ENCODE measurements at regions not wholly inside any gene's neighbourhood (a gene's known extent, or its start where the extent isn't known, plus 50 kb on each side); places are given as distances from the start of the nearest gene placed in this dataset.
"Not testable (repeated sequence)": the region's sequence is repeated elsewhere in the genome, so short reads cannot be mapped to it uniquely, and the experiment has no call there.

GRCh38 chr1:143652744-143653428 lies 318.9 kb downstream of the FAM72C start:
- H3K4me1 Mint-ChIP-seq (ENCODE audit: low read depth), result no peaks in the 10 kb centered on the region
- no peak overlapping the region for H3K4me3 Mint-ChIP-seq (ENCODE audit: low read depth)
- H3K27ac Mint-ChIP-seq, result no peak overlapping the region
- DNase-seq (ENCODE audit: low spot score), result no peak
- peaks cover 4% of the 10 kb centered on the region for H3K9me3 Mint-ChIP-seq
- H3K36me3 Mint-ChIP-seq (ENCODE audit: low read depth), result no peaks in the 10 kb centered on the region
- H3K27me3 Mint-ChIP-seq (ENCODE audit: low read depth), result peaks cover 70% of the 10 kb centered on the region
- intact Hi-C loops (cut with micrococcal nuclease), result loop anchor here (2.0 kb wide), 1 partner anchor 46 kb away; no protein-coding TSS in a partner anchor

GRCh38 chr1:143652187-143652586 lies 319.6 kb downstream of the FAM72C start:
- intact Hi-C loops (cut with micrococcal nuclease), result loop anchor here (2.0 kb wide), 1 partner anchor 47 kb away; no protein-coding TSS in a partner anchor
- Mint-ChIP-seq H3K9me3 (peaks cover 4% of the 10 kb centered on the region), H3K27ac (no peak overlapping the region), H3K27me3 (ENCODE audit: low read depth) (peaks cover 70% of the 10 kb centered on the region), H3K36me3 (ENCODE audit: low read depth) (no peaks in the 10 kb centered on the region), H3K4me3 (ENCODE audit: low read depth) (no peak overlapping the region), H3K4me1 (ENCODE audit: low read depth) (no peaks in the 10 kb centered on the region)
- no peak for DNase-seq (ENCODE audit: low spot score)

- Mint-ChIP-seq H3K27ac (no peak overlapping the region), H3K36me3 (ENCODE audit: low read depth) (no peaks in the 10 kb centered on the region), H3K27me3 (ENCODE audit: low read depth) (peaks cover 70% of the 10 kb centered on the region), H3K4me3 (ENCODE audit: low read depth) (no peak overlapping the region), H3K9me3 (peaks cover 4% of the 10 kb centered on the region), H3K4me1 (ENCODE audit: low read depth) (no peaks in the 10 kb centered on the region)
- DNase-seq (ENCODE audit: low spot score), result no peak
- intact Hi-C loops (cut with micrococcal nuclease), result no loop called here
Measured at GRCh38 chr1:143651350-143651992, 320.3 kb downstream of the FAM72C start.

GRCh38 chr1:143644035-143644434 lies 327.8 kb downstream of the FAM72C start:
- H3K36me3 Mint-ChIP-seq (ENCODE audit: low read depth); H3K4me1 Mint-ChIP-seq (ENCODE audit: low read depth); intact Hi-C loops (cut with micrococcal nuclease); H3K27ac Mint-ChIP-seq; DNase-seq (ENCODE audit: low spot score); H3K4me3 Mint-ChIP-seq (ENCODE audit: low read depth); H3K9me3 Mint-ChIP-seq: not testable (repeated sequence)
- H3K27me3 Mint-ChIP-seq (ENCODE audit: low read depth), result peaks cover 45% of the 10 kb centered on the region

- Mint-ChIP-seq H3K4me3 (ENCODE audit: low read depth) (no peak overlapping the region), H3K36me3 (ENCODE audit: low read depth) (no peaks in the 10 kb centered on the region), H3K4me1 (ENCODE audit: low read depth) (no peaks in the 10 kb centered on the region), H3K27me3 (ENCODE audit: low read depth) (peaks cover 40% of the 10 kb centered on the region), H3K9me3 (no peaks in the 10 kb centered on the region), H3K27ac (no peak overlapping the region)
- no peak for DNase-seq (ENCODE audit: low spot score)
- intact Hi-C loops (cut with micrococcal nuclease), result no loop called here
Measured at GRCh38 chr1:143643148-143643885, 328.5 kb downstream of the FAM72C start.

- intact Hi-C loops (cut with micrococcal nuclease), result no loop called here
- Mint-ChIP-seq H3K27ac (no peak overlapping the region), H3K27me3 (ENCODE audit: low read depth) (no peaks in the 10 kb centered on the region), H3K4me1 (ENCODE audit: low read depth) (no peaks in the 10 kb centered on the region), H3K36me3 (ENCODE audit: low read depth) (no peaks in the 10 kb centered on the region), H3K9me3 (no peaks in the 10 kb centered on the region), H3K4me3 (ENCODE audit: low read depth) (no peak overlapping the region)
- DNase-seq (ENCODE audit: low spot score), result no peak
Measured at GRCh38 chr1:143625886-143626285, 345.9 kb downstream of the FAM72C start.

GRCh38 chr1:143619851-143620250 lies 351.9 kb downstream of the FAM72C start:
- no peak overlapping the region for H3K27ac Mint-ChIP-seq
- no peak for DNase-seq (ENCODE audit: low spot score)
- no peaks in the 10 kb centered on the region for H3K36me3 Mint-ChIP-seq (ENCODE audit: low read depth)
- H3K27me3 Mint-ChIP-seq (ENCODE audit: low read depth), result no peaks in the 10 kb centered on the region
- no peak overlapping the region for H3K4me3 Mint-ChIP-seq (ENCODE audit: low read depth)
- H3K4me1 Mint-ChIP-seq (ENCODE audit: low read depth), result no peaks in the 10 kb centered on the region
- intact Hi-C loops (cut with micrococcal nuclease), result no loop called here
- no peaks in the 10 kb centered on the region for H3K9me3 Mint-ChIP-seq

- no peak for DNase-seq (ENCODE audit: low spot score)
- Mint-ChIP-seq H3K36me3 (ENCODE audit: low read depth) (no peaks in the 10 kb centered on the region), H3K9me3 (no peaks in the 10 kb centered on the region), H3K4me3 (ENCODE audit: low read depth) (no peak overlapping the region), H3K27me3 (ENCODE audit: low read depth) (no peaks in the 10 kb centered on the region), H3K4me1 (ENCODE audit: low read depth) (no peaks in the 10 kb centered on the region), H3K27ac (no peak overlapping the region)
- intact Hi-C loops (cut with micrococcal nuclease), result no loop called here
Measured at GRCh38 chr1:143611159-143611558, 360.6 kb downstream of the FAM72C start.

GRCh38 chr1:143610196-143610595 lies 361.6 kb downstream of the FAM72C start:
- Mint-ChIP-seq H3K36me3 (ENCODE audit: low read depth) (no peaks in the 10 kb centered on the region), H3K9me3 (no peaks in the 10 kb centered on the region), H3K27me3 (ENCODE audit: low read depth) (no peaks in the 10 kb centered on the region), H3K4me3 (ENCODE audit: low read depth) (no peak overlapping the region), H3K4me1 (ENCODE audit: low read depth) (no peaks in the 10 kb centered on the region), H3K27ac (no peak overlapping the region)
- no peak for DNase-seq (ENCODE audit: low spot score)
- intact Hi-C loops (cut with micrococcal nuclease), result no loop called here

- no peak overlapping the region for H3K27ac Mint-ChIP-seq
- no peaks in the 10 kb centered on the region for H3K9me3 Mint-ChIP-seq
- intact Hi-C loops (cut with micrococcal nuclease), result no loop called here
- no peaks in the 10 kb centered on the region for H3K4me1 Mint-ChIP-seq (ENCODE audit: low read depth)
- no peaks in the 10 kb centered on the region for H3K36me3 Mint-ChIP-seq (ENCODE audit: low read depth)
- H3K27me3 Mint-ChIP-seq (ENCODE audit: low read depth), result no peaks in the 10 kb centered on the region
- DNase-seq (ENCODE audit: low spot score), result no peak
- H3K4me3 Mint-ChIP-seq (ENCODE audit: low read depth), result no peak overlapping the region
Measured at GRCh38 chr1:143604887-143605286, 366.9 kb downstream of the FAM72C start.

- intact Hi-C loops (cut with micrococcal nuclease), result no loop called here
- Mint-ChIP-seq H3K9me3 (no peaks in the 10 kb centered on the region), H3K4me3 (ENCODE audit: low read depth) (no peak overlapping the region), H3K4me1 (ENCODE audit: low read depth) (no peaks in the 10 kb centered on the region), H3K27ac (no peak overlapping the region), H3K27me3 (ENCODE audit: low read depth) (no peaks in the 10 kb centered on the region), H3K36me3 (ENCODE audit: low read depth) (no peaks in the 10 kb centered on the region)
- DNase-seq (ENCODE audit: low spot score), result no peak
Measured at GRCh38 chr1:143584508-143584907, 387.3 kb downstream of the FAM72C start.

GRCh38 chr1:143574891-143575520 lies 396.8 kb downstream of the FAM72C start:
- Mint-ChIP-seq H3K27ac (no peak overlapping the region), H3K4me1 (ENCODE audit: low read depth) (no peaks in the 10 kb centered on the region), H3K27me3 (ENCODE audit: low read depth) (no peaks in the 10 kb centered on the region), H3K9me3 (peaks cover 3% of the 10 kb centered on the region), H3K4me3 (ENCODE audit: low read depth) (no peak overlapping the region), H3K36me3 (ENCODE audit: low read depth) (no peaks in the 10 kb centered on the region)
- no peak for DNase-seq (ENCODE audit: low spot score)
- intact Hi-C loops (cut with micrococcal nuclease), result no loop called here

- H3K36me3 Mint-ChIP-seq (ENCODE audit: low read depth); H3K27ac Mint-ChIP-seq; DNase-seq (ENCODE audit: low spot score); H3K27me3 Mint-ChIP-seq (ENCODE audit: low read depth); H3K4me3 Mint-ChIP-seq (ENCODE audit: low read depth); H3K9me3 Mint-ChIP-seq; H3K4me1 Mint-ChIP-seq (ENCODE audit: low read depth); intact Hi-C loops (cut with micrococcal nuclease): not testable (repeated sequence)
Measured at GRCh38 chr1:143572661-143573060, 399.1 kb downstream of the FAM72C start.
